HepG2 (cell line): ENCODE measurements at regions not wholly inside any gene's neighbourhood (a gene's known extent, or its start where the extent isn't known, plus 50 kb on each side); places are given as distances from the start of the nearest gene placed in this dataset.

ENCODE experiments used
- ATAC-seq: fragments of 200-7000 bp; cut with Tn5 transposase; 3 replicates; pipeline ENCODE4 v1.9.1; 2020; ENCODE audit warnings: mild to moderate bottlenecking, moderate library complexity
- BruUV-seq: library from RNA; stranded (reverse); fragments of 400-500 nt; replicated peaks from 2 replicates; lab custom pipeline; 2021; lab: Mats Ljungman, UMichigan
- CTCF ChIA-PET: fragments of 300-600 bp; formaldehyde crosslinking; extraction: SDS; loops from one replicate; lab custom pipeline; 2021; ENCODE audit warnings: low total read pairs, inconsistent platforms, low intra/inter-chr PET ratio; lab: Yijun Ruan, JAX
- POLR2A ChIA-PET: fragments of 350-600 bp; sonication (Branson Sonifier 250); formaldehyde crosslinking; loops from one replicate; lab custom pipeline; 2020; ENCODE audit warnings: antibody characterized with exemption, inconsistent platforms; lab: Yijun Ruan, JAX
- DNase-seq: peaks from one replicate; pipeline ENCODE4 v3.0.0-alpha.2; 2015; ENCODE audit warnings: low spot score
- FAIRE-seq: peaks from 3 replicates; lab custom pipeline; 2011; peaks lifted over from hg19 to GRCh38; lab: Jason Lieb, UNC
- H2AFZ ChIP-seq: one replicate; pipeline ENCODE4 v1.6.1; 2011; ENCODE audit warnings: low read length, inconsistent platforms
- H3K27ac ChIP-seq: fragments of 300-600 bp; 3 replicates; pipeline ENCODE4 v1.8.0; 2011; ENCODE audit warnings: mixed run types, mild to moderate bottlenecking, mixed read lengths, low read length, inconsistent platforms; ENCODE audit not compliant: insufficient read depth; ENCODE audit errors: extremely low read length
- H3K27me3 ChIP-seq, 2 experiments: fragments of 200-600 bp in 1 of 2; 2 replicates in 1 of 2; 3 replicates in 1 of 2; pipeline versions ENCODE4 v1.6.0 to v1.8.0; 2011; ENCODE audit warnings: low read length in 2 of 2, mild to moderate bottlenecking in 2 of 2, moderate library complexity in 2 of 2, inconsistent platforms in 1 of 2; ENCODE audit not compliant: insufficient read depth in 2 of 2, control insufficient read depth in 1 of 2
- H3K36me3 ChIP-seq, 2 experiments: fragments of 200-600 bp in 1 of 2; replicated peaks in 1 of 2; 2 replicates in 1 of 2; 3 replicates in 1 of 2; pipeline versions ENCODE4 v1.5.1 to v1.8.0; 2011; ENCODE audit warnings: low read length in 2 of 2, inconsistent platforms in 1 of 2; ENCODE audit not compliant: insufficient read depth in 2 of 2, control insufficient read depth in 1 of 2
- H3K4me1 ChIP-seq: 2 replicates; pipeline ENCODE4 v1.5.1; 2012; ENCODE audit warnings: low read length, inconsistent platforms; ENCODE audit not compliant: insufficient read depth
- H3K4me2 ChIP-seq: 2 replicates; pipeline ENCODE4 v1.6.0; 2011; ENCODE audit warnings: low read depth, low read length, inconsistent platforms
- H3K4me3 ChIP-seq, 3 experiments: fragments of 200-600 bp in 1 of 3; sonication (generic), shearing (Covaris generic) in 1 of 3; replicated peaks in 1 of 3; 2 replicates each; pipeline ENCODE4 v1.5.1; 2011 to 2016; ENCODE audit warnings: low read length in 3 of 3, inconsistent platforms in 2 of 3, low read depth in 2 of 3, mild to moderate bottlenecking in 2 of 3, control low read depth in 1 of 3, mixed read lengths in 1 of 3; ENCODE audit not compliant: insufficient read depth in 1 of 3
- H3K79me2 ChIP-seq: one replicate; pipeline ENCODE4 v1.6.1; 2011; ENCODE audit warnings: low read length, inconsistent platforms; ENCODE audit not compliant: insufficient read depth
- H3K9ac ChIP-seq: 2 replicates; pipeline ENCODE4 v1.6.0; 2011; ENCODE audit warnings: mild to moderate bottlenecking, low read depth, low read length, inconsistent platforms; ENCODE audit not compliant: insufficient read depth
- H3K9me3 ChIP-seq: 2 replicates; pipeline ENCODE4 v1.5.1; 2012; ENCODE audit warnings: mild to moderate bottlenecking, low read length
- H4K20me1 ChIP-seq: 2 replicates; pipeline ENCODE4 v1.6.0; 2011; ENCODE audit warnings: inconsistent platforms, mild to moderate bottlenecking, low read length, moderate library complexity; ENCODE audit not compliant: insufficient read depth
- BORCS8-MEF2B ChIP-seq: sonication (generic); formaldehyde crosslinking; IDR thresholded peaks from 2 replicates; pipeline ENCODE4 v1.8.0; 2022; ENCODE audit warnings: mild to moderate bottlenecking, missing genetic modification reagents
- DRAP1 ChIP-seq: IDR thresholded peaks from 2 replicates; pipeline ENCODE4 v1.6.1; 2016; ENCODE audit warnings: missing genetic modification reagents, missing compliant biosample characterization
- SYNCRIP ChIP-seq: fragments of 200-400 bp; formaldehyde crosslinking; IDR thresholded peaks from 2 replicates; pipeline ENCODE4 v1.6.1; 2018; ENCODE audit warnings: mild to moderate bottlenecking, low read depth, low read length; ENCODE audit not compliant: insufficient read depth
- TFDP1 ChIP-seq: IDR thresholded peaks from 2 replicates; pipeline ENCODE4 v1.6.1; 2016; ENCODE audit warnings: missing compliant biosample characterization, missing genetic modification reagents, borderline replicate concordance
- ZBTB33 ChIP-seq: sonication (generic); formaldehyde crosslinking; IDR thresholded peaks from 2 replicates; pipeline ENCODE4 v1.4.0; 2020; ENCODE audit warnings: missing genetic modification reagents
- ZKSCAN8 ChIP-seq: IDR thresholded peaks from 2 replicates; pipeline ENCODE4 v1.6.1; 2016; ENCODE audit warnings: borderline replicate concordance, missing genetic modification reagents, missing compliant biosample characterization
- ZNF513 ChIP-seq: sonication (generic); formaldehyde crosslinking; conservative IDR thresholded peaks from 2 replicates; pipeline ENCODE4 v1.5.0; 2020; ENCODE audit warnings: missing genetic modification reagents
- ZNF567 ChIP-seq: sonication (generic); formaldehyde crosslinking; IDR thresholded peaks from 2 replicates; pipeline ENCODE4 v1.8.1; 2023; ENCODE audit warnings: mild to moderate bottlenecking, missing genetic modification reagents, borderline replicate concordance
- ZNF710 ChIP-seq: sonication (generic); formaldehyde crosslinking; IDR thresholded peaks from 2 replicates; pipeline ENCODE4 v1.5.0; 2020; ENCODE audit warnings: mild to moderate bottlenecking, missing genetic modification reagents, borderline replicate concordance
- WGBS: methylation state at CpG from one replicate; pipeline ENCODE4 v1.1.6; 2017; ENCODE audit warnings: low lambda C conversion rate; 5-methylcytosine and 5-hydroxymethylcytosine counted together
- in situ Hi-C: cut with HindIII; loops from 2 replicates; pipeline ENCODE4 v1.10.0; 2017; ENCODE audit warnings: low pct_unique_long_range_greater_than_20kb; ENCODE audit not compliant: extremely low pct_ligation_motif_present
- intact Hi-C: fragments of 100-400 bp; cut with micrococcal nuclease; formaldehyde crosslinking; loops from one replicate; pipeline ENCODE4 v1.10.0; 2022; ENCODE audit not compliant: unreplicated experiment

GRCh38 chr6:92433911-92434310, 985.4 kb downstream of the EPHA7 start:
- POLR2A ChIA-PET, result no interaction called here
- no peaks in the 10 kb centered on the region for H3K4me1 ChIP-seq
- H3K27ac ChIP-seq, result no peak overlapping the region
- no peaks in the 10 kb centered on the region for H3K27me3 ChIP-seq
- ATAC-seq, result no peak
- WGBS, result 14% methylated on average over 1 of the region's 1 CpG
- no TSS peak for BruUV-seq
- no peak overlapping the region for H3K9ac ChIP-seq
- no peak overlapping the region for H3K4me2 ChIP-seq
- intact Hi-C loops, result no loop called here
- FAIRE-seq, result no peak
- no peak overlapping the region for H2AFZ ChIP-seq
- TF ChIP-seq ZKSCAN8 (CRISPR knock-in tag), result no peak
- TF ChIP-seq ZNF513, result no peak
- TF ChIP-seq SYNCRIP, result no peak
- TF ChIP-seq DRAP1 (CRISPR knock-in tag), result no peak
- no peak for TF ChIP-seq TFDP1 (CRISPR knock-in tag)
- no peak for TF ChIP-seq ZBTB33
- TF ChIP-seq ZNF710 (CRISPR knock-in tag), result no peak
- no peak for TF ChIP-seq ZNF567 (CRISPR knock-in tag)
- no peak for TF ChIP-seq BORCS8-MEF2B (CRISPR knock-in tag)
- no peak overlapping the region for H3K4me3 ChIP-seq
- in situ Hi-C loops, result no loop called here
- DNase-seq, result no peak
- H3K79me2 ChIP-seq, result no peaks in the 10 kb centered on the region
- CTCF ChIA-PET, result no interaction called here
- H3K36me3 ChIP-seq, result no peaks in the 10 kb centered on the region
- H3K9me3 ChIP-seq, result no peaks in the 10 kb centered on the region
- H4K20me1 ChIP-seq, result no peaks in the 10 kb centered on the region
